Tibial nerve (tissue), 3 donors: ENCODE measurements at regions not wholly inside any gene's neighbourhood (a gene's known extent, or its start where the extent isn't known, plus 50 kb on each side); places are given as distances from the start of the nearest gene placed in this dataset.

Experiments
- CTCF ChIP-seq, 5 experiments: fragments of 200-600 bp in 3 of 5; fragments of 450-650 bp in 2 of 5; sonication (generic) in 3 of 5; IDR thresholded peaks; one replicate each; pipeline ENCODE4 v1.5.1; 2016 to 2019; ENCODE audit warnings: antibody characterized with exemption in 5 of 5, mild to moderate bottlenecking in 3 of 5, moderate library complexity in 2 of 5
- POLR2A ChIP-seq, 2 donors: fragments of 450-650 bp; IDR thresholded peaks; one replicate each; pipeline ENCODE4 v1.6.1; 2017; ENCODE audit warnings: antibody characterized with exemption in 2 of 2, mild to moderate bottlenecking in 2 of 2, moderate library complexity in 2 of 2

- TF ChIP-seq CTCF (IDR thresholded peaks at IDR 0.05) = no peak
- TF ChIP-seq POLR2A (IDR thresholded peaks at IDR 0.05) = no peak
These were observed 164.9 kb upstream of the SLC38A2 start for GRCh38 chr12:46537387-46537955.
